NCI-H748 (cell line): ENCODE measurements at regions not wholly inside any gene's neighbourhood (a gene's known extent, or its start where the extent isn't known, plus 50 kb on each side); places are given as distances from the start of the nearest gene placed in this dataset.
"Not testable (repeated sequence)": the region's sequence is repeated elsewhere in the genome, so short reads cannot be mapped to it uniquely, and the experiment has no call there.

ENCODE experiments used
- DNase-seq: peaks from one replicate; lab custom pipeline; 2025; ENCODE audit not compliant: unreplicated experiment; lab: John Stamatoyannopoulos, UW

GRCh38 chr10:90111671-90112070 lies 410.3 kb downstream of the KIF20B start:
- DNase-seq, result no peak

GRCh38 chr10:90112681-90113080 lies 411.3 kb downstream of the KIF20B start:
- DNase-seq, result no peak

- DNase-seq, result not testable (repeated sequence)
Measured at GRCh38 chr10:90118567-90118966, 417.2 kb downstream of the KIF20B start.

GRCh38 chr10:90119631-90120280 lies 418.4 kb downstream of the KIF20B start:
- not testable (repeated sequence) for DNase-seq

- DNase-seq, result no peak
Measured at GRCh38 chr10:90125456-90126255, 424.3 kb downstream of the KIF20B start.

GRCh38 chr10:90126256-90126595 lies 424.8 kb downstream of the KIF20B start:
- DNase-seq, result no peak

GRCh38 chr10:90130321-90131086 lies 429.1 kb downstream of the KIF20B start:
- DNase-seq, result no peak

GRCh38 chr10:90133606-90134005 lies 432.2 kb downstream of the KIF20B start:
- DNase-seq, result no peak

- DNase-seq, result peak; percentile 11
Measured at GRCh38 chr10:90136731-90137316, 435.4 kb downstream of the KIF20B start.

GRCh38 chr10:90138844-90139243 lies 437.5 kb downstream of the KIF20B start:
- peak; percentile 13 for DNase-seq

- no peak for DNase-seq
Measured at GRCh38 chr10:90141791-90142190, 440.4 kb downstream of the KIF20B start.

- DNase-seq, result no peak
Measured at GRCh38 chr10:90143937-90144336, 442.5 kb downstream of the KIF20B start.

GRCh38 chr10:90148116-90148855 lies 446.9 kb downstream of the KIF20B start:
- peak; percentile 34 for DNase-seq

GRCh38 chr10:90149563-90149962 lies 448.2 kb downstream of the KIF20B start:
- DNase-seq, result no peak

GRCh38 chr10:90162271-90162853 lies 461.0 kb downstream of the KIF20B start:
- no peak for DNase-seq

GRCh38 chr10:90167174-90168064 lies 466.0 kb downstream of the KIF20B start:
- no peak for DNase-seq

GRCh38 chr10:90168244-90168643 lies 466.9 kb downstream of the KIF20B start:
- DNase-seq, result no peak

GRCh38 chr10:90171014-90171722 lies 469.8 kb downstream of the KIF20B start:
- no peak for DNase-seq

- DNase-seq, result no peak
Measured at GRCh38 chr10:90174531-90174930, 473.1 kb downstream of the KIF20B start.
